Kidney epithelial cell (primary cell): ENCODE measurements at regions not wholly inside any gene's neighbourhood (a gene's known extent, or its start where the extent isn't known, plus 50 kb on each side); places are given as distances from the start of the nearest gene placed in this dataset.

Experiments
- DNase-seq: peaks from one replicate; pipeline ENCODE4 v3.0.0-alpha.2; 2010; ENCODE audit warnings: low read depth
- H3K27me3 ChIP-seq: 2 replicates; pipeline ENCODE4 v1.6.0; 2011; ENCODE audit warnings: low read length; ENCODE audit not compliant: control insufficient read depth, insufficient read depth
- H3K36me3 ChIP-seq: 2 replicates; pipeline ENCODE4 v1.5.1; 2011; ENCODE audit warnings: low read length; ENCODE audit not compliant: control insufficient read depth, insufficient read depth
- H3K4me3 ChIP-seq: 2 replicates; pipeline ENCODE4 v1.5.1; 2011; ENCODE audit warnings: low read depth, mild to moderate bottlenecking, control low read depth, low read length
- CTCF ChIP-seq: IDR thresholded peaks from 2 replicates; pipeline ENCODE4 v1.5.1; 2011; ENCODE audit warnings: mild to moderate bottlenecking, moderate library complexity, low read length, control low read depth, inconsistent platforms; ENCODE audit not compliant: insufficient read depth, poor library complexity, severe bottlenecking

GRCh38 chr15:93399121-93399520 lies 310.1 kb upstream of the RGMA start:
- no peak for DNase-seq
- Histone ChIP-seq H3K4me3 (no peak overlapping the region), H3K36me3 (no peaks in the 10 kb centered on the region), H3K27me3 (no peaks in the 10 kb centered on the region)
- TF ChIP-seq CTCF = no peak

GRCh38 chr15:93389211-93389610 lies 300.2 kb upstream of the RGMA start:
- H3K27me3 ChIP-seq = no peaks in the 10 kb centered on the region
- no peaks in the 10 kb centered on the region for H3K36me3 ChIP-seq
- DNase-seq = no peak
- TF ChIP-seq CTCF = no peak
- H3K4me3 ChIP-seq = no peak overlapping the region

- DNase-seq = no peak
- Histone ChIP-seq H3K36me3 (no peaks in the 10 kb centered on the region), H3K4me3 (no peak overlapping the region), H3K27me3 (no peaks in the 10 kb centered on the region)
- no peak for TF ChIP-seq CTCF
These were observed 295.9 kb upstream of the RGMA start for GRCh38 chr15:93384886-93385285.

- H3K4me3 ChIP-seq = no peak overlapping the region
- no peak for TF ChIP-seq CTCF
- H3K36me3 ChIP-seq = no peaks in the 10 kb centered on the region
- H3K27me3 ChIP-seq = no peaks in the 10 kb centered on the region
- no peak for DNase-seq
These were observed 293.3 kb upstream of the RGMA start for GRCh38 chr15:93382200-93382820.

- H3K27me3 ChIP-seq = no peaks in the 10 kb centered on the region
- DNase-seq = no peak
- TF ChIP-seq CTCF = no peak
- H3K36me3 ChIP-seq = no peaks in the 10 kb centered on the region
- H3K4me3 ChIP-seq = no peak overlapping the region
These were observed 289.5 kb upstream of the RGMA start for GRCh38 chr15:93378558-93378957.

- Histone ChIP-seq H3K4me3 (no peak overlapping the region), H3K27me3 (no peaks in the 10 kb centered on the region), H3K36me3 (no peaks in the 10 kb centered on the region)
- no peak for TF ChIP-seq CTCF
- no peak for DNase-seq
These were observed 283.8 kb upstream of the RGMA start for GRCh38 chr15:93372865-93373223.
